Keratinocyte (primary cell): ENCODE measurements at regions not wholly inside any gene's neighbourhood (a gene's known extent, or its start where the extent isn't known, plus 50 kb on each side); places are given as distances from the start of the nearest gene placed in this dataset.

ENCODE experiments used
- DNase-seq: peaks from one replicate; pipeline ENCODE4 v3.0.0-alpha.2; 2011; ENCODE audit warnings: low read depth, missing footprints, low spot score
- FAIRE-seq: peaks from 2 replicates; lab custom pipeline; 2011; peaks lifted over from hg19 to GRCh38; lab: Jason Lieb, UNC
- H2AFZ ChIP-seq: 2 replicates; pipeline ENCODE4 v1.6.0; 2012; ENCODE audit warnings: low read length, control low read depth, inconsistent platforms; ENCODE audit not compliant: control insufficient read depth
- H3K27ac ChIP-seq: 2 replicates; pipeline ENCODE4 v1.5.1; 2011; ENCODE audit warnings: low read length; ENCODE audit not compliant: control insufficient read depth, insufficient read depth
- H3K27me3 ChIP-seq: 3 replicates; pipeline ENCODE4 v1.6.0; 2011; ENCODE audit warnings: low read length; ENCODE audit not compliant: control insufficient read depth, insufficient read depth; ENCODE audit errors: extremely low read depth
- H3K36me3 ChIP-seq, 2 experiments: 2 replicates in 1 of 2; 3 replicates in 1 of 2; pipeline ENCODE4 v1.5.1; 2011; ENCODE audit warnings: low read length in 2 of 2, mild to moderate bottlenecking in 1 of 2; ENCODE audit not compliant: control insufficient read depth in 2 of 2, insufficient read depth in 2 of 2; ENCODE audit errors: extremely low read depth in 1 of 2
- H3K4me1 ChIP-seq: 3 replicates; pipeline ENCODE4 v1.5.1; 2011; ENCODE audit warnings: low read length; ENCODE audit not compliant: control insufficient read depth, insufficient read depth; ENCODE audit errors: extremely low read depth
- H3K4me2 ChIP-seq: 3 replicates; pipeline ENCODE4 v1.6.0; 2011; ENCODE audit warnings: low read depth, low read length; ENCODE audit not compliant: control insufficient read depth, insufficient read depth; ENCODE audit errors: extremely low read depth
- H3K4me3 ChIP-seq, 3 experiments: fragments of 200-600 bp in 1 of 3; sonication (generic) in 1 of 3; 2 replicates in 2 of 3; 3 replicates in 1 of 3; pipeline ENCODE4 v1.5.1; 2011 to 2016; ENCODE audit warnings: low read length in 3 of 3, mild to moderate bottlenecking in 3 of 3, control low read depth in 2 of 3, inconsistent platforms in 1 of 3, low read depth in 1 of 3, mixed read lengths in 1 of 3, mixed run types in 1 of 3, moderate library complexity in 1 of 3; ENCODE audit not compliant: control insufficient read depth in 2 of 3, insufficient read depth in 2 of 3; ENCODE audit errors: extremely low read depth in 1 of 3
- H3K79me2 ChIP-seq: 2 replicates; pipeline ENCODE4 v1.6.0; 2012; ENCODE audit warnings: low read length; ENCODE audit not compliant: control insufficient read depth, insufficient read depth
- H3K9ac ChIP-seq: 3 replicates; pipeline ENCODE4 v1.6.0; 2011; ENCODE audit warnings: low read length; ENCODE audit not compliant: control insufficient read depth, insufficient read depth; ENCODE audit errors: extremely low read depth
- H3K9me1 ChIP-seq: 3 replicates; pipeline ENCODE4 v1.6.0; 2011; ENCODE audit warnings: low read length; ENCODE audit not compliant: control insufficient read depth, insufficient read depth; ENCODE audit errors: extremely low read depth
- H3K9me3 ChIP-seq: 2 replicates; pipeline ENCODE4 v1.5.1; 2012; ENCODE audit warnings: low read depth, low read length; ENCODE audit not compliant: control insufficient read depth
- H4K20me1 ChIP-seq: 3 replicates; pipeline ENCODE4 v1.6.0; 2011; ENCODE audit warnings: low read length; ENCODE audit not compliant: control insufficient read depth, insufficient read depth; ENCODE audit errors: extremely low read depth
- CTCF ChIP-seq, 3 experiments: IDR thresholded peaks in 1 of 3; conservative IDR thresholded peaks in 1 of 3; optimal IDR thresholded peaks in 1 of 3; 2 replicates in 2 of 3; 3 replicates in 1 of 3; pipeline versions ENCODE3 to v1.5.1; 2011; ENCODE audit warnings: low read length in 3 of 3, mild to moderate bottlenecking in 3 of 3, moderate library complexity in 2 of 3, control low read depth in 1 of 3, inconsistent platforms in 1 of 3; ENCODE audit not compliant: insufficient read depth in 2 of 3; ENCODE audit errors: extremely low read depth in 1 of 3
- EZH2 ChIP-seq: IDR thresholded peaks from one replicate; pipeline ENCODE4 v1.6.1; 2012; ENCODE audit warnings: inconsistent platforms, mild to moderate bottlenecking, low read length, moderate library complexity
- dilution Hi-C: fragments of 300-500 bp; cut with MboI; formaldehyde crosslinking; loops from one replicate; pipeline ENCODE4 v1.7.0; 2020; ENCODE audit warnings: low sequenced_read_pairs; ENCODE audit not compliant: extremely low pct_ligation_motif_present

DNA sequence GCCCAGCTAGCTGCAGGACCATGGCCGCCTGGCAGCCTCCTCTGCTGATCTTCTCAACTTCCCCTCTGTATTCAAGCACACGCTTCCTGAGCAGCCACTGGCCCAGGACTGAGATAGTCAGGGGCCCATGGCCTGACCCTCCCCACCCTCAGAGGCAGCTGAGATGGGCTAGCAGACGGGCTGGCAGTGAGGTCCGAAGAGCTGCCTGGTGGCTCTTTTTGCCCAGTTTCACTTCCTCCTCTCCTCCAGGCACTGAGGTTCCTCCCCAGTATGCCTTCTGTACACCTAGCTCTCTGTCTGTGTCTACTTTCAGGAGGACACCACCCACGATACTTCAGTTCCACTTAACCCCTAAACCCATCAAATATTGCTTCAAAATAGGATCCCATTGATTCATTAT, 395.6 kb downstream of the TNS3 start:
- Histone ChIP-seq H4K20me1 (no peaks in the 10 kb centered on the region), H3K9me3 (no peaks in the 10 kb centered on the region), H3K4me1 (no peaks in the 10 kb centered on the region), H3K9ac (no peak overlapping the region), H3K27ac (no peak overlapping the region), H3K9me1 (no peaks in the 10 kb centered on the region), H3K36me3 (no peaks in the 10 kb centered on the region), H3K27me3 (peaks cover 16% of the 10 kb centered on the region), H3K4me3 (no peak overlapping the region), H2AFZ (no peak overlapping the region), H3K4me2 (no peak overlapping the region), H3K79me2 (no peaks in the 10 kb centered on the region)
- no peak for TF ChIP-seq EZH2
- no peak for TF ChIP-seq CTCF (optimal IDR thresholded peaks at IDR 0.05 in 1 of 3, IDR thresholded peaks at IDR 0.05 in 1 of 3, conservative IDR thresholded peaks at IDR 0.05 in 1 of 3; ENCODE audit: extremely low read depth in 1 of 3, insufficient read depth in 2 of 3, low read length in 3 of 3)
- FAIRE-seq, result no peak
- dilution Hi-C loops, result no loop called here
- no peak for DNase-seq

DNA sequence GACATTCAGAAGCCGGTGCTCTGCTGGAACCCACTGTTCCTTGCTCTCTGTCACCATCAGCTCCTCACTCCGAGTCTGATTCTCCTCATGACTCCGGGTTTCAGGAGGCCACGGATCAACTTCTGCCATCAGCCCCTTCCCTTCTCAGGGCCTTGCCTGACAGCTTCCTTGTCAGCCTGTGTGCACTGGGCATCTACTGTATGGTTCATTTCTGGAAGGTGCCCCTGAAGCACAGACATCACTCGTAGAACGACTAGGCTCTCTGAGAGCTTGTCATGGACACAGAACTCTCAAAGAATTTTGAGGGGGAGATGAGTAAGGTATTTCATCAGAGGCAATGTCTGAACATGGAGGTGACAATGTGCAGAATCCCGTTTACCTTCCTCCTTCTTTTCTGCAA, 396.1 kb downstream of the TNS3 start:
- Histone ChIP-seq H3K9me1 (no peaks in the 10 kb centered on the region), H3K27ac (no peak overlapping the region), H3K4me1 (no peaks in the 10 kb centered on the region), H3K9me3 (no peaks in the 10 kb centered on the region), H3K79me2 (no peaks in the 10 kb centered on the region), H3K9ac (no peak overlapping the region), H3K4me2 (no peak overlapping the region), H3K4me3 (no peak overlapping the region), H3K27me3 (peaks cover 18% of the 10 kb centered on the region), H3K36me3 (no peaks in the 10 kb centered on the region), H2AFZ (no peak overlapping the region), H4K20me1 (no peaks in the 10 kb centered on the region)
- DNase-seq (no peak), FAIRE-seq (no peak)
- dilution Hi-C loops, result no loop called here
- no peak for TF ChIP-seq EZH2
- TF ChIP-seq CTCF (optimal IDR thresholded peaks at IDR 0.05 in 1 of 3, IDR thresholded peaks at IDR 0.05 in 1 of 3, conservative IDR thresholded peaks at IDR 0.05 in 1 of 3; ENCODE audit: extremely low read depth in 1 of 3, insufficient read depth in 2 of 3, low read length in 3 of 3), result no peak
